ENCODE measurements at regions not wholly inside any gene's neighbourhood (a gene's known extent, or its start where the extent isn't known, plus 50 kb on each side); places are given as distances from the start of the nearest gene placed in this dataset.

- no peak for TF ChIP-seq FOXP4 (CRISPR knock-in tag; IDR thresholded peaks at IDR 0.05)
- no peak for TF ChIP-seq CTCF (IDR thresholded peaks at IDR 0.05)
- TF ChIP-seq AFF4 (CRISPR knock-in tag; IDR thresholded peaks at IDR 0.05; ENCODE audit: borderline replicate concordance) = no peak
- no peak for TF ChIP-seq CREB1 (CRISPR knock-in tag; IDR thresholded peaks at IDR 0.05)
- no peak for TF ChIP-seq SMAD3 (CRISPR knock-in tag; IDR thresholded peaks at IDR 0.05; ENCODE audit: borderline replicate concordance)
- TF ChIP-seq ZBTB43 (CRISPR knock-in tag; IDR thresholded peaks at IDR 0.05) = no peak
- TF ChIP-seq MAX (CRISPR knock-in tag; IDR thresholded peaks at IDR 0.05) = no peak
- TF ChIP-seq ZNF425 (CRISPR knock-in tag; conservative IDR thresholded peaks at IDR 0.05) = no peak
- TF ChIP-seq FOXK1 (CRISPR knock-in tag; IDR thresholded peaks at IDR 0.05) = no peak
- TF ChIP-seq FOXP1 (CRISPR knock-in tag; IDR thresholded peaks at IDR 0.05; ENCODE audit: borderline replicate concordance) = no peak
- TF ChIP-seq FOXJ3 (CRISPR knock-in tag; IDR thresholded peaks at IDR 0.05; ENCODE audit: borderline replicate concordance) = no peak
- TF ChIP-seq PREB (CRISPR knock-in tag; IDR thresholded peaks at IDR 0.05; ENCODE audit: borderline replicate concordance) = no peak
Measured at GRCh38 chr1:60903591-60903990, 178.8 kb upstream of the NFIA start.
